Spleen (tissue), 7 donors: ENCODE measurements at regions not wholly inside any gene's neighbourhood (a gene's known extent, or its start where the extent isn't known, plus 50 kb on each side); places are given as distances from the start of the nearest gene placed in this dataset.

Experiments used
- CTCF ChIP-seq, 11 experiments: fragments of 200-600 bp in 7 of 11; fragments of 450-650 bp in 4 of 11; sonication (generic) in 4 of 11; IDR thresholded peaks in 8 of 11; conservative IDR thresholded peaks in 3 of 11; 1 replicate in 7 of 11; 2 replicates in 4 of 11; pipeline versions ENCODE4 v1.4.0 to v1.8.0; 2016 to 2021; ENCODE audit warnings: antibody characterized with exemption in 11 of 11, inconsistent platforms in 4 of 11, mild to moderate bottlenecking in 1 of 11
- POLR2A ChIP-seq, 3 donors: fragments of 450-650 bp; IDR thresholded peaks; one replicate each; pipeline ENCODE4 v1.5.1; 2017; ENCODE audit warnings: antibody characterized with exemption in 3 of 3, mild to moderate bottlenecking in 1 of 3
- POLR2AphosphoS5 ChIP-seq, 3 donors: sonication (generic); formaldehyde crosslinking; IDR thresholded peaks; one replicate each; pipeline ENCODE4 v1.5.1; 2017; ENCODE audit warnings: antibody characterized with exemption in 3 of 3
- donor health status: DM: no; HTN: no; CAD: no; lungs with moderate emphysema.
- donor health status: DM: no; HTN: no; CAD: no.
- donor health status: DM: no; HTN: no; CAD: no.

- TF ChIP-seq POLR2AphosphoS5 (IDR thresholded peaks at IDR 0.05) (no peak), CTCF (IDR thresholded peaks at IDR 0.05 in 8 of 11, conservative IDR thresholded peaks at IDR 0.05 in 3 of 11) (no peak), POLR2A (IDR thresholded peaks at IDR 0.05) (no peak)
Measured at GRCh38 chr4:31415629-31416028, 695.5 kb downstream of the PCDH7 start.
